ENCODE measurements at regions not wholly inside any gene's neighbourhood (a gene's known extent, or its start where the extent isn't known, plus 50 kb on each side); places are given as distances from the start of the nearest gene placed in this dataset.

GRCh38 chr18:29191263-29191662 lies 1014.3 kb upstream of the CDH2 start:
- intact Hi-C loops (cut with DNase I, micrococcal nuclease) = no loop called here
- ATAC-seq (no peak), DNase-seq (no peak)
- ChIA-PET CTCF (no interaction called here), POLR2A (no interaction called here)
- peaks cover 10% of the 10 kb centered on the region for H3K9me3 Mint-ChIP-seq (ENCODE audit: low read depth)
- no peak overlapping the region for H3K27ac Mint-ChIP-seq
- H3K4me3 Mint-ChIP-seq = no peak overlapping the region
- no peaks in the 10 kb centered on the region for H3K36me3 Mint-ChIP-seq (ENCODE audit: low read depth)
- H3K27me3 Mint-ChIP-seq = no peaks in the 10 kb centered on the region
- H3K4me1 Mint-ChIP-seq = no peaks in the 10 kb centered on the region

- Mint-ChIP-seq H3K27me3 (no peaks in the 10 kb centered on the region), H3K36me3 (ENCODE audit: low read depth) (no peaks in the 10 kb centered on the region), H3K27ac (no peak overlapping the region), H3K4me3 (no peak overlapping the region), H3K4me1 (no peaks in the 10 kb centered on the region), H3K9me3 (ENCODE audit: low read depth) (peaks cover 12% of the 10 kb centered on the region)
- ATAC-seq = no peak
- DNase-seq = no peak
- CTCF ChIA-PET = no interaction called here
- intact Hi-C loops (cut with DNase I, micrococcal nuclease) = no loop called here
- POLR2A ChIA-PET = no interaction called here
Observed at GRCh38 chr18:29188760-29189159, 1011.8 kb upstream of the CDH2 start.

DNA sequence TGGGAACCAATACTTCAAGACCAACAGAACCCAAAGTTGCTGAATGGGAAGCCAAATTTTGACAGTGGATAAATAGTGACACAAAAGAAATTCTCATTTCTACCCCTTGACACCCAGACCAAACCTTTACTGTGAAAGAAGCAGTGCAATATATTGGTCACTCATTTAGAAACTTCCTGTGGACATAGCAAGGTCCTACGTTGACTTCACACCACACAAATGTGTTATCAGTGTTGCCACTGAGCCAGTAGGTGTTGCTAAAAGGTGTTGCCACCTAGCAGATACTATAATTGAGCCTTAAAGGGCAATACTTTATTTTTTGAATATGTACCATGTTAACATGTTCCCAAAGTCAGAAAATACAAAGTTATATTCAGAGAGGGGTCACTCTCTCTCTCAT lies 1008.9 kb upstream of the CDH2 start:
- ChIA-PET POLR2A (no interaction called here), CTCF (no interaction called here)
- intact Hi-C loops (cut with DNase I, micrococcal nuclease) = no loop called here
- H3K27ac Mint-ChIP-seq = no peak overlapping the region
- H3K9me3 Mint-ChIP-seq (ENCODE audit: low read depth) = peaks cover 11% of the 10 kb centered on the region
- no peak overlapping the region for H3K4me3 Mint-ChIP-seq
- H3K4me1 Mint-ChIP-seq = no peaks in the 10 kb centered on the region
- H3K36me3 Mint-ChIP-seq (ENCODE audit: low read depth) = no peaks in the 10 kb centered on the region
- no peak for ATAC-seq
- no peak for DNase-seq
- H3K27me3 Mint-ChIP-seq = no peaks in the 10 kb centered on the region

DNA sequence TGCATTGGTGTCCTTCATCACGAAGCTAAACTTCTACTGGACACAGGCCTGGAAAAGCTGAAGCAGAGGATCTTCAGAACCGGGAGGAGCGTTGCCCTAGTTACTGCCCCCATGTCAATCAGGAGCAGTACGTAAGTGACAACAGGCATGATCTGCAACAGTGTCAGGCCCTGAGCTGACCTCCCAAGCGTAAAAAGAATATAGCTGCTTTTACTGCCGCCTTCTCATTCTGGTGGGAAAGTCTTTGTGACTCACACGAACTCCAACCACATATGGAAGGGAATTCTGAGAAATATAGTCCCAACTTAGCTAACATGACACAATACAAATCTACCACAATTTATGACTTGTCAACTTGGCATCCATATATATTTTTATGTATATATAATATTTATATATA lies 1007.7 kb upstream of the CDH2 start:
- intact Hi-C loops (cut with DNase I, micrococcal nuclease) = no loop called here
- CTCF ChIA-PET = no interaction called here
- Mint-ChIP-seq H3K27ac (no peak overlapping the region), H3K4me3 (no peak overlapping the region), H3K27me3 (no peaks in the 10 kb centered on the region), H3K36me3 (ENCODE audit: low read depth) (no peaks in the 10 kb centered on the region), H3K4me1 (no peaks in the 10 kb centered on the region), H3K9me3 (ENCODE audit: low read depth) (peaks cover 10% of the 10 kb centered on the region)
- ATAC-seq = no peak
- no peak for DNase-seq
- POLR2A ChIA-PET = no interaction called here

DNA sequence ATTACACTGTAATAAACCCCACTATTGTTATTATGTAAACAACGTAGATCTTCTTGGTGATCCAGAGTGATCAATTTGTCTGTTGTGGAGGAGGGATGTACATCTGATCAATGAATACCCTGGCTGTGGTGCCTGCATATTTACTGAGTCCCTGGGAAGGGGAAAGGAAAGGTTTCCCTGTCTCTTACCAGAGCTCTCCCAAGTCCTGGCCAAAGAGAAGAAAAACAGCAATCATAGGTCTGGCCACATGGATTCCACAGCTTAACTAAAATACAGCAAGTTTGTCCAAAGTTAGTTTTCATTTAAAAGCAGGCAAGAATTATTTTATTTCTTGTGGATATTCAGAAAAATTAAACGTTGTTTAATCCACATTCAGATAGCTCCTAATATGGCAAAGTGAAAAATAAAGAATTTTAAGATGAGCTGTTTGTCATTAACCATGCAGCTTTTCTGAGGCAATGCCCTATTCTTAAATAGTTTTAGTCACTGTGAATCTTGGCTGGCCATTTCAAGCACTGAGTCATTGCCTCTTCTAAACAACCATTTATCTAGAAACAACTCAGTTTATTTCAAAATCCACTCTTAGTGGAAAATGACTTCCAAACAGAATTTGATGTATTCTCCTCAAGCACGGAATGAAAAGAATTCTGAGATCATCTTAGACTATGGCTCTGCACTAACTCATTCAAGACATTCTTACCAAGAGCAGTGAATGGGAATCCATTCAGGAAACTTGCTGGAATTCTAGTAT lies 1004.4 kb upstream of the CDH2 start:
- Mint-ChIP-seq H3K27me3 (no peaks in the 10 kb centered on the region), H3K36me3 (ENCODE audit: low read depth) (no peaks in the 10 kb centered on the region), H3K9me3 (ENCODE audit: low read depth) (peaks cover 10% of the 10 kb centered on the region), H3K4me1 (no peaks in the 10 kb centered on the region), H3K4me3 (no peak overlapping the region), H3K27ac (no peak overlapping the region)
- CTCF ChIA-PET = interaction anchor here (0.5 kb wide), 1 partner anchor 965 kb away, joined by 3 read pairs; no protein-coding TSS in a partner anchor
- DNase-seq (no peak), ATAC-seq (no peak)
- POLR2A ChIA-PET = no interaction called here
- intact Hi-C loops (cut with DNase I, micrococcal nuclease) = no loop called here

DNA sequence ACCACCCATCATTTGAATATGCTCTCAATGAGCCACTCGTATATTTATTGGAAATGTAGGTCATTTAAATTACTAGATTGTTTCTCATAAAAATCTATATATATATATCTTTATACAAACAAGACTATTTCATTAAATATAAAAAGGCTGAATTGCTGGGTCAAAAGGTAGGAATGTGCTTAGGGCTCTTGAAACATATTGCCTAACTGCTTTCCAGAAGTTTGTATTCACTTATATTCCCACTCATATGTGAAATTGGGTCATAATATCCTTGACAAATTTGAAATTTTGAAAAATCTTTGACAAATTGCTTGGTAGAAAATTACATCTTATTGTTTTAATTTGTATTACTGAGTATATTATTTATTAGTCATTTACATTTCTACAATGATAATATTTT lies 999.8 kb upstream of the CDH2 start:
- intact Hi-C loops (cut with DNase I, micrococcal nuclease) = loop anchor here in 1 of 2 experiments (10.0 kb wide), 1 partner anchor 62 kb away; no protein-coding TSS in a partner anchor
- Mint-ChIP-seq H3K9me3 (ENCODE audit: low read depth) (peaks cover 15% of the 10 kb centered on the region), H3K36me3 (ENCODE audit: low read depth) (no peaks in the 10 kb centered on the region), H3K27me3 (no peaks in the 10 kb centered on the region), H3K4me3 (no peak overlapping the region), H3K4me1 (no peaks in the 10 kb centered on the region), H3K27ac (no peak overlapping the region)
- no peak for DNase-seq
- CTCF ChIA-PET = no interaction called here
- no peak for ATAC-seq
- POLR2A ChIA-PET = no interaction called here

DNA sequence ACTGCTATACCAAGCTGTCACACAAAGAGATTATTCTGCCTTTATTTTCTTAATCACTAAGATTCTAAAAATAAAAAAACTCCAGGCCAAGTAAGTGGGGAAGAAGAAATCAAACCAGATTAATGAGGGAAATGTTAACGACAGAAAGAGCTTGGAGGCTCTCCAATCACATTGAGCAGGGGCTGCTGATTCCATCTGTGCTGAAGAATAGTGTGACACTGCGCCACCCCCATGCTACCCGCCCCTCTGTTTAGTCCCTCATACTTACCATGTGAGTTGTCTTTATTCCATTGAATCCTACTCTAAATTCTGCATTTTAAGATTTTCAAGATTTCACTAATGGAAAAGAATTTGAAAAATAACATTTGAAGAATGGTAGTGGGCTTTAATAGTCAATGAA lies 998.0 kb upstream of the CDH2 start:
- Mint-ChIP-seq H3K4me3 (no peak overlapping the region), H3K9me3 (ENCODE audit: low read depth) (peaks cover 13% of the 10 kb centered on the region), H3K27me3 (no peaks in the 10 kb centered on the region), H3K36me3 (ENCODE audit: low read depth) (no peaks in the 10 kb centered on the region), H3K27ac (no peak overlapping the region), H3K4me1 (no peaks in the 10 kb centered on the region)
- POLR2A ChIA-PET = no interaction called here
- ATAC-seq = no peak
- no peak for DNase-seq
- CTCF ChIA-PET = no interaction called here
- intact Hi-C loops (cut with DNase I, micrococcal nuclease) = loop anchor here in 1 of 2 experiments (10.0 kb wide), 1 partner anchor 60 kb away; no protein-coding TSS in a partner anchor

- Mint-ChIP-seq H3K27me3 (no peaks in the 10 kb centered on the region), H3K27ac (no peak overlapping the region), H3K4me1 (no peaks in the 10 kb centered on the region), H3K4me3 (no peak overlapping the region), H3K9me3 (ENCODE audit: low read depth) (peaks cover 9% of the 10 kb centered on the region), H3K36me3 (ENCODE audit: low read depth) (no peaks in the 10 kb centered on the region)
- DNase-seq (no peak), ATAC-seq (no peak)
- CTCF ChIA-PET = no interaction called here
- intact Hi-C loops (cut with DNase I, micrococcal nuclease) = loop anchor here in 1 of 2 experiments (10.0 kb wide), 1 partner anchor 58 kb away; no protein-coding TSS in a partner anchor
- POLR2A ChIA-PET = no interaction called here
Observed at GRCh38 chr18:29172756-29173067, 995.8 kb upstream of the CDH2 start.

- Mint-ChIP-seq H3K27ac (no peak overlapping the region), H3K4me3 (no peak overlapping the region), H3K36me3 (ENCODE audit: low read depth) (no peaks in the 10 kb centered on the region), H3K4me1 (no peaks in the 10 kb centered on the region), H3K9me3 (ENCODE audit: low read depth) (peaks cover 11% of the 10 kb centered on the region), H3K27me3 (no peaks in the 10 kb centered on the region)
- intact Hi-C loops (cut with DNase I, micrococcal nuclease) = loop anchor here in 1 of 2 experiments (10.0 kb wide), 1 partner anchor 57 kb away; no protein-coding TSS in a partner anchor
- DNase-seq (no peak), ATAC-seq (no peak)
- POLR2A ChIA-PET = no interaction called here
- CTCF ChIA-PET = no interaction called here
Observed at GRCh38 chr18:29171892-29172755, 995.2 kb upstream of the CDH2 start.

DNA sequence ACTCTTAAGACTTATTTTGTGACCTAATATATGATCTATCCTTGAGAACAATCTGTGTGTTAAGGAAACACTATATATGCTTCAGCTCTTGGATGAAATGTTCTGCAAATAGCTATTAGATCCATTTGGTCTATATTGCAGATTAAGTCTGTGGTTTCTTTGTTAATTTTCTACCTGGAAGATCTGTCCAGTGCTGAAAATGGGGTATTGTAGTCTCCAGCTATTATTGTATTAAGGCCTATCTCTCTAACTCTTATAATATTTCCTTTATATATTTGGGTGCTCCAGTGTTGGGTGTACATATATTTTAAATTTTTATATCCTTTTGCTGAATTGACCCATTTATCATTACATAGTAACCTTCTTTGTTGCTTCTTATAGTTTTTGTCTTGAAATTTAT lies 992.7 kb upstream of the CDH2 start:
- CTCF ChIA-PET = no interaction called here
- peaks cover 15% of the 10 kb centered on the region for H3K9me3 Mint-ChIP-seq (ENCODE audit: low read depth)
- DNase-seq (no peak), ATAC-seq (no peak)
- H3K36me3 Mint-ChIP-seq (ENCODE audit: low read depth) = no peaks in the 10 kb centered on the region
- no peak overlapping the region for H3K27ac Mint-ChIP-seq
- H3K4me3 Mint-ChIP-seq = no peak overlapping the region
- no peaks in the 10 kb centered on the region for H3K4me1 Mint-ChIP-seq
- POLR2A ChIA-PET = no interaction called here
- no peaks in the 10 kb centered on the region for H3K27me3 Mint-ChIP-seq
- intact Hi-C loops (cut with DNase I, micrococcal nuclease) = no loop called here

DNA sequence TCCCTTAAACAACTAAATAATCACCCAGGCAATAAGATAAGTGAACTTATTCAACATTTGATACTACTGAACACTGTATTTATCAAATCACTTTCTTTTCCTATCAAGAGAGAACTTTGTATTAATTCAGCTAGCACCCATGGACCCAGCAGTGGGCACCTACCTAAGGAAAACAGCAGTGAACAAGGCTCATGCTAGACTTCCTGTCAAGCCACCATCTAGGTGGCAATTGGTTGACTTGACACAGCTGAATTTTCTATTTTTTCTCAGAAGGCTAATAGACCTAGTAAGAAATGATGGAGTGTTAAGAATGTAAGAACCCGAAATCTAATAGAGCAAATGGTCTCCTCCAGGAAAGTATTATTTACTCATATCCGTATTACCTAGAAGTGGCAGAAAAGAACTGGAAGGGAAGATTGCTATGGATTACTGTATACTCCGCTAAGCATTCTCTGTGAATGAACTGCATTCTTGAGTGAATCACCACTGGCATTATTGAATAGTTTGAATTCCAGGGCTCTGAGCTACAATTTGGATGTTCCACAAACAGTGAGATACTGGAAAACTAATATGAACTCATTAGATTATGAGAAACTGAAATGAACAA lies 988.2 kb upstream of the CDH2 start:
- ATAC-seq = no peak
- H3K27ac Mint-ChIP-seq = no peak overlapping the region
- no peak for DNase-seq
- no peak overlapping the region for H3K4me3 Mint-ChIP-seq
- ChIA-PET POLR2A (no interaction called here), CTCF (interaction anchor here (0.6 kb wide), 1 partner anchor 545 kb away, joined by 3 read pairs; no protein-coding TSS in a partner anchor)
- intact Hi-C loops (cut with DNase I, micrococcal nuclease) = no loop called here
- H3K4me1 Mint-ChIP-seq = no peaks in the 10 kb centered on the region
- no peaks in the 10 kb centered on the region for H3K36me3 Mint-ChIP-seq (ENCODE audit: low read depth)
- H3K27me3 Mint-ChIP-seq = no peaks in the 10 kb centered on the region
- H3K9me3 Mint-ChIP-seq (ENCODE audit: low read depth) = peaks cover 14% of the 10 kb centered on the region
